ENCODE measurements at regions not wholly inside any gene's neighbourhood (a gene's known extent, or its start where the extent isn't known, plus 50 kb on each side); places are given as distances from the start of the nearest gene placed in this dataset.
"Not testable (repeated sequence)": the region's sequence is repeated elsewhere in the genome, so short reads cannot be mapped to it uniquely, and the experiment has no call there.

- DNase-seq, result not testable (repeated sequence)
Measured at GRCh38 chr15:30845536-30845935, 58.2 kb upstream of the FAN1 start.

Data from NCI-H2029 treated with DMSO at 0.1 percent for 48 hours (cell line).